GM12873 (cell line): ENCODE measurements at regions not wholly inside any gene's neighbourhood (a gene's known extent, or its start where the extent isn't known, plus 50 kb on each side); places are given as distances from the start of the nearest gene placed in this dataset.

Experiments used
- CTCF ChIP-seq: IDR thresholded peaks from 2 replicates; pipeline ENCODE4 v1.5.1; 2012; ENCODE audit warnings: low read depth, mild to moderate bottlenecking, moderate library complexity, low read length, control low read depth; ENCODE audit not compliant: insufficient read depth; ENCODE audit errors: missing control alignments

GRCh38 chr19:28247243-28247642, 965.7 kb downstream of the UQCRFS1 start:
- no peak for TF ChIP-seq CTCF

GRCh38 chr19:28245937-28246336, 967.0 kb downstream of the UQCRFS1 start:
- TF ChIP-seq CTCF, result no peak

DNA sequence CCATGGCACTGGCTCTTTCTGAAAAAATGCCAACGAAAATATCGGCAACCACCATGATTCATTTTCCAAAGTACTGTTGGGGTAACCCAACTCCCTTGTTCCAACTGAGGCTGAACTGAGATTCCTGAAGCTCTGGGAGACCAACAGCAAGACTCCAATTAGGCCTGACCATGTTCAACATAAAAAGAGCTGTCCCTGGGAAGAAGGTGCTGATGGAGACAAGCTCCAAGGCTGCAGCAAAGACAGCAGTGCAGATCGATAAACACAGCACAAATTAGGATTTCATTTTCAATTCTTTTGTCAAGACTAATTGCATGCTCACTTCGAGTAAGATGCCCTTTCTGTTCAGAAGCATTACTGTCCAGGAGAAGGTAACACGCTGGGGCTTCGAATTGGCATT, 968.0 kb downstream of the UQCRFS1 start:
- no peak for TF ChIP-seq CTCF

GRCh38 chr19:28242317-28242927, 970.5 kb downstream of the UQCRFS1 start:
- TF ChIP-seq CTCF, result peak; percentile 79

DNA sequence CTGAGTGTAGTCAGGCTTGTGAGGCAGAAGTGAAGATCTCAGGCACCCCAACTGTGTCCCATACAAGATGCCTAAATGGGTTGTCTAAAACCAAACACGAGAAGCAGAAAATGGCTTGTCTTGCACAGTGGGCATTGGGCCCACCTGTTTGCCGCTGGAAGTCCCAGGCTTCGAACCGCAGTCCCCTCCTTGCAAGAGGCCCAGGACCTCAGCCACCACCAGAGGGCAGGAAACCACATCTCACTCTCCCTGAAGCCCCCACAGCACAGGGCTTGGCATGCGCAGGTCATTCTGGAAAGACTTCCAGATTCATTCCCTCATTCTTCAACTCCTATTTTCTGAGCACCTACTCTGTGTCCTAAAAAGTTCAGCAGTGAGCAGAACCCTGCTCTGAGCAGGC, 973.7 kb downstream of the UQCRFS1 start:
- peak; percentile 40 for TF ChIP-seq CTCF

DNA sequence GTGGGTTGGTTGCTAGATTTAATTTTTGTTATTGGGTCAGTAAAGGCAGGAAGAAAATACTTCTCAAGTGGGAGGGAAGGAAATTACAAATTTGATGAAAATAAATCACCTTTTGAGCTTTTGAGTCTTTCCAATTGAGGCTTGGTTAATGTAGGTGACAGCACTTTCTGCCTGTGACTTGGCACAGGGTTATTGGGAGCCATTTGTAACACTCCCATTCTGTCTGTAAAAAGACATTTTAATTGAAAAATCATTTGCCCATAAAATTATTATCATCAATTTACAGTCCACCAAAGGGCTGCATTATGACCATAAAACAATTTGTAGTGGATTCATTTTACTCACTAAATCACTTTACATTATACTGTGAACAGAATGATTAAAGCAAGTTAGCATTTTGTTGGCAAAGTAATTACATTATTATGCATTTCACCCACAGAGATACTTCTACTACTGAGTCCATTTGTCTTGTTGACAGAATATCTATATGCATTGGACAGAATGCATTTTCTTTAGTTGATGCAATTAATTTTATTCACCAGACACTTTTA, 974.6 kb downstream of the UQCRFS1 start:
- no peak for TF ChIP-seq CTCF

DNA sequence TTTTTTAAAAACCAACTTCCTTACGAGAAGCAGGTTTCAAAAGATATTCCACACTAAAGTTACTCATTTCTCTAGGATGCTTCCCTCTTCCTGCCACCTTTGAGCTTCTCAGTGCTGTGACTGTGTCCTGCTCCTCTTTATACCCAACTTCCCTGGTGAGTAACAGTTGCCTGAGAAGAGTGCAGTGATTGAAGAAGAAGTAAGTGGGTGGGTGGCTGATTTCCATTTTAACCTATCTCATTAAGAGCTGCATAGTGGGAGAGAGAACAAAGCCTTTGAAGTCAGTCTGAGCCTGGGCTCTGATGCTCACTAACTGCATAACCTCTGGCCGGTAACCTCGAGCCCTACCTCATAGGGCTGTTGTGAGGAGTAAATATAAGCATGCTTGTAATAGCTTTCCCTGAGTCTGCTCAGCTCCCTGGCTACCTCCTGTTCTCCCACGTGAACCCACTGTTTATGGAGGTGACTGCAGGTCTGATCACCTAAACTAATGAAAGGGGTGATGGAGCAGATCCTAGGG, 977.3 kb downstream of the UQCRFS1 start:
- TF ChIP-seq CTCF, result no peak
